Upper lobe of left lung (tissue), 6 donors: ENCODE measurements at regions not wholly inside any gene's neighbourhood (a gene's known extent, or its start where the extent isn't known, plus 50 kb on each side); places are given as distances from the start of the nearest gene placed in this dataset.

ENCODE experiments used
- ATAC-seq, 2 donors: fragments of 200-7000 bp; cut with Tn5 transposase; one replicate each; pipeline ENCODE4 v1.9.1; 2022; ENCODE audit warnings: mild to moderate bottlenecking in 2 of 2, moderate library complexity in 2 of 2; ENCODE audit not compliant: low FRiP score in 2 of 2
- DNase-seq, 2 donors: peaks; one replicate each; pipeline ENCODE4 v3.0.0-alpha.2; 2019 to 2020
- H3K27ac ChIP-seq, 4 donors: fragments of 200-600 bp; sonication (generic); one replicate each; pipeline ENCODE4 v1.5.1; 2016 to 2019
- H3K27me3 ChIP-seq, 4 donors: fragments of 200-600 bp; sonication (generic); one replicate each; pipeline ENCODE4 v1.5.1; 2017 to 2019
- H3K36me3 ChIP-seq, 4 donors: fragments of 200-600 bp; sonication (generic); one replicate each; pipeline ENCODE4 v1.5.1; 2016 to 2019
- H3K4me1 ChIP-seq, 4 donors: fragments of 200-600 bp; sonication (generic); one replicate each; pipeline ENCODE4 v1.5.1; 2018 to 2019
- H3K4me3 ChIP-seq, 4 donors: fragments of 200-600 bp; sonication (generic); one replicate each; pipeline ENCODE4 v1.5.1; 2017 to 2019; ENCODE audit warnings: mild to moderate bottlenecking in 2 of 4, moderate library complexity in 1 of 4
- H3K9me3 ChIP-seq, 4 donors: fragments of 200-600 bp; sonication (generic); one replicate each; pipeline ENCODE4 v1.5.1; 2018 to 2019
- CTCF ChIP-seq, 6 experiments: fragments of 450-650 bp in 4 of 6; fragments of 200-600 bp in 2 of 6; sonication (generic) in 2 of 6; IDR thresholded peaks; one replicate each; pipeline ENCODE4 v1.5.1; 2016 to 2019; ENCODE audit warnings: antibody characterized with exemption in 6 of 6
- EP300 ChIP-seq, 4 donors: sonication (generic); formaldehyde crosslinking; IDR thresholded peaks; one replicate each; pipeline ENCODE4 v1.5.1; 2017; ENCODE audit warnings: antibody characterized with exemption in 4 of 4, control low read depth in 2 of 4
- POLR2A ChIP-seq, 4 donors: fragments of 450-650 bp; IDR thresholded peaks; one replicate each; pipeline ENCODE4 v1.5.1; 2016 to 2017; ENCODE audit warnings: antibody characterized with exemption in 4 of 4, mild to moderate bottlenecking in 2 of 4
- POLR2AphosphoS5 ChIP-seq, 2 donors: sonication (generic); formaldehyde crosslinking; IDR thresholded peaks; one replicate each; pipeline ENCODE4 v1.5.1; 2017; ENCODE audit warnings: antibody characterized with exemption in 2 of 2
- WGBS, 2 donors: methylation state at CpG; one replicate each; pipeline ENCODE4 v1.1.5; 2017 to 2018; 5-methylcytosine and 5-hydroxymethylcytosine counted together
- donor health status: DM: no; HTN: no; CAD: no; lungs with moderate emphysema.
- donor health status: DM: no; HTN: yes; CAD: no; lungs with severe emphysema.

DNA sequence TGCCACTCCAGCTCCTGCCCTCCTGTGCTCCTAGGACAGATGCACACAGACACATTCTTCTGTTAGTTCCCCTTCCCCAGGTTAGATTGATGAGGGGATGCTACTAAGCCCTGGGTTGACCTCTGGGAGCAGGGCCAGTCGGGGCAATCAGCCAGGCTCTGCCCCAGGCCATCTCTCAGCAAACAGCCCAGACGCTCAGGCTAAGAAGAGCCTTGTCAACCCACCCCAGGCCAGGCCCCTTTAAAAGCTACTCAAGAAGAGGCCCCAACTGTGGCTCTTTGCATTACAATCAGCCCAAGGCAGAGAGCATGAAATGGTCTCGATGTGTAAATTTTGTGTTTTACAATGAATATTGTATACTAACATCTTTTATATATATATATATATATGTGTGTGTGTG lies 107.4 kb downstream of the TFAP2A start:
- WGBS, 2 donors, result 74 to 100% methylated on average over 1 to 3 of the region's 3 CpGs
- H3K27ac ChIP-seq, result no peak overlapping the region
- H3K4me1 ChIP-seq, result no peaks in the 10 kb centered on the region
- no peak for TF ChIP-seq POLR2A (IDR thresholded peaks at IDR 0.05)
- TF ChIP-seq POLR2AphosphoS5 (IDR thresholded peaks at IDR 0.05), result no peak
- no peak for TF ChIP-seq EP300 (IDR thresholded peaks at IDR 0.05)
- no peak for TF ChIP-seq CTCF (IDR thresholded peaks at IDR 0.05)
- no peak overlapping the region for H3K4me3 ChIP-seq
- H3K36me3 ChIP-seq, result no peaks in the 10 kb centered on the region
- ATAC-seq (no peak), DNase-seq (no peak)
- H3K9me3 ChIP-seq, result no peaks in the 10 kb centered on the region
- no peaks in the 10 kb centered on the region for H3K27me3 ChIP-seq

DNA sequence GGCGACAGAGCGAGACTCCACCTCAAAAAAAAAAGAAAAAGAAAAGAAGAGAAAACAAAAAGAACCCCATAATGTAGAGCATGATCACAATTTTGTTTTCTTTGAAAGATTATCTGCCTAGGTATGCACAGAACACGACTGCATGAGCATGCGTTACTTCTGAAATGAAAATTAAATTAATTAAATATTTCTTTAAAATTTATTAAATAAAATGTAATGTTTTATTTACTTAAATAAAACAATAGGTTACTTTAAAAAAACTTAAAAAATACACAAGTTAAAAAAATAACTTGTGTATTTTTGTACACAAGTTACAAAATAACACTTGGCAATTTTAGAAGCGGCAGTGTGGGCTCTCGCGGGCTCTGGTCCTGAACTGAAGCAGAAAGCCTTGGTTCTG lies 107.8 kb downstream of the TFAP2A start:
- H3K36me3 ChIP-seq, result no peaks in the 10 kb centered on the region
- H3K4me1 ChIP-seq, result no peaks in the 10 kb centered on the region
- WGBS, 2 donors, result 94 to 95% methylated on average over 7 of the region's 7 CpGs
- DNase-seq, result no peak
- H3K9me3 ChIP-seq, result no peaks in the 10 kb centered on the region
- no peaks in the 10 kb centered on the region for H3K27me3 ChIP-seq
- no peak for TF ChIP-seq CTCF (IDR thresholded peaks at IDR 0.05)
- no peak for TF ChIP-seq POLR2AphosphoS5 (IDR thresholded peaks at IDR 0.05)
- no peak for TF ChIP-seq POLR2A (IDR thresholded peaks at IDR 0.05)
- TF ChIP-seq EP300 (IDR thresholded peaks at IDR 0.05), result no peak
- H3K27ac ChIP-seq, result no peak overlapping the region
- no peak overlapping the region for H3K4me3 ChIP-seq
- no peak for ATAC-seq

DNA sequence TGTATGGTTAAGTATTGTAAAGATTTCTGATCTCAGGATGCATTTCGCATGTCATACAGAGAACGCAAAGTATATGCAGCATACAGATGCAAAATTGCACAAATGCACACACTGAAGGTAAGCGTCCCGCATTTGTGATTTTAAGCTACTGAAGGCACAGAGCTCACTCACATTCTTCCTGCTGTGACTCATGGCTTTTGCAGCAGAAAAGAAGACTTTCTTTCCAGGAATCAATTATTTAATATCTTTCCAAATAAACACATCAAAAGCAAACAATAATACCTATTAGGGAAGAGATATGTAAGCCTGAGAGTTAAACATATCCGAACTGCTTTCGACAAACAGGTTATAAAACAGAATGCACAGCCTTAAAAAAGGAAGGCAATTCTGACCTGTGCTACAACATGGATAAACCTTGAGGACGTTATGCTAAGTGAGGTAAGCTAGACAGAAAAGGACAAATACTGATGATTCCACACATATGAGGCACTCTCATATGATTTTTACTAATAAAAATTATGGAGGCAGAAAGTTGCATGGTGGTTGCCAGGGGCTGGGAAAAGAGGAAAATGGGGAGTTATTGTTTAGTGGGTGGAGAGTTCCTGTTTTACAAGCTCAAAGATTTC lies 109.0 kb downstream of the TFAP2A start:
- H3K4me1 ChIP-seq, result no peaks in the 10 kb centered on the region
- H3K27ac ChIP-seq, result no peak overlapping the region
- H3K4me3 ChIP-seq, result no peak overlapping the region
- H3K9me3 ChIP-seq, result no peaks in the 10 kb centered on the region
- TF ChIP-seq POLR2AphosphoS5 (IDR thresholded peaks at IDR 0.05), result no peak
- TF ChIP-seq POLR2A (IDR thresholded peaks at IDR 0.05), result no peak
- TF ChIP-seq EP300 (IDR thresholded peaks at IDR 0.05), result no peak
- TF ChIP-seq CTCF (IDR thresholded peaks at IDR 0.05), result no peak
- H3K27me3 ChIP-seq, result no peaks in the 10 kb centered on the region
- DNase-seq (no peak), ATAC-seq (no peak)
- 79% methylated on average over 7 of the region's 7 CpGs for WGBS, 2 donors
- no peaks in the 10 kb centered on the region for H3K36me3 ChIP-seq

DNA sequence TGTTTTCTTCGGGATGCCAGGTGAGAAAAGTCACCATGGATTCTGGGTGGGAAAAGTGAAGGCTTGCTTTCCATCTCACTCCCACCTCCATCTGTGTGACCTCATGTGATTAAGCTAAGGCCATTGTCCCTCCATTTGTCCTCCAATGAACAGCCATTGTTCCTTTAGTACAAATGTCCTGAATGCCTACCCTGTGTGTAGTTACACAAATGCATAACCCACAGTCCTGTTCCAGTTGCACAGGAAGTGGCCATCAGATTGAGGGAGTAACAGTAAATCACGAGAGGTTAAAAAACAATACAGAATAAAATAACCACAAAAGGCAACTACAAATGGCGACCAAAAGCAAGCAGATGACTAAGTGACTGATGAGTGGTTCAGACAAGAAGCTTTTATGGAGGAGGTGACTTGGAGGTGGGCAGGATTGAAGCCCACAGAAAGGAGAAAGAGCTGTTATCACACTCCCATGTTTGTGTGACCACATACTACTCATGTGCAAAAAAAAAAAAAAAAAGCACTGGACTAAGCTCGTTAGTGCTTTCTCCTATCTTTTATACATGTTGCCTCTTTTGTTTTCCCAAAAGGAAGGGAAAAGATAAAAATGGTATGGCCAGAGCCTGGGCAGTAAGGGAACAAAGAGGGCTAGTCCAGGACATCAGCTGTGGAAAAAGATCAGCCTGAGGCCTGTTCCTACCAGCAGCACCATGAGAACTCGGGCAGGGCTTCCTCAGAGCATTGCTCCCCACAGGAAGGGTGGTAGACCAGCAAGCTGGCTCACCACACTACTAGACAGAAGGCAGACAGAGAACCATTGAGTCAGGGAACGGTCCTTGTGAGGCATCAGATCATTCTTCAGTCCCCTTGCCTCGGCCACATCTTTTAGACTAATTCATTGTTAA lies 111.0 kb downstream of the TFAP2A start:
- ATAC-seq (no peak), DNase-seq (no peak)
- Histone ChIP-seq H3K27me3 (no peaks in the 10 kb centered on the region), H3K9me3 (no peaks in the 10 kb centered on the region), H3K36me3 (no peaks in the 10 kb centered on the region), H3K4me3 (no peak overlapping the region), H3K4me1 (no peaks in the 10 kb centered on the region), H3K27ac (no peak overlapping the region)
- WGBS, 2 donors, result 74 to 76% methylated on average over 7 of the region's 7 CpGs
- TF ChIP-seq POLR2A (IDR thresholded peaks at IDR 0.05), result no peak
- TF ChIP-seq EP300 (IDR thresholded peaks at IDR 0.05), result no peak
- TF ChIP-seq CTCF (IDR thresholded peaks at IDR 0.05), result no peak
- no peak for TF ChIP-seq POLR2AphosphoS5 (IDR thresholded peaks at IDR 0.05)
